ENCODE measurements at regions not wholly inside any gene's neighbourhood (a gene's known extent, or its start where the extent isn't known, plus 50 kb on each side); places are given as distances from the start of the nearest gene placed in this dataset.

GRCh38 chr22:49181431-49181830 lies 646.2 kb downstream of the BRD1 start:
- TF ChIP-seq POLR2AphosphoS5 (IDR thresholded peaks at IDR 0.05; ENCODE audit: borderline replicate concordance, low read depth, low read length): no peak
- no peak for TF ChIP-seq EZH2 (IDR thresholded peaks at IDR 0.05)
- TF ChIP-seq FOXP2 (optimal IDR thresholded peaks at IDR 0.05; ENCODE audit: control extremely low read depth, extremely low read length, insufficient read depth): no peak
